SK-N-SH (cell line): ENCODE measurements at regions not wholly inside any gene's neighbourhood (a gene's known extent, or its start where the extent isn't known, plus 50 kb on each side); places are given as distances from the start of the nearest gene placed in this dataset.

Experiments
- CTCF ChIA-PET: fragments of 300-600, 350-600 bp; formaldehyde crosslinking; extraction: SDS; loops from one replicate; lab custom pipeline; 2021; lab: Yijun Ruan, JAX
- POLR2A ChIA-PET: fragments of 350-600 bp; sonication (Branson Sonifier 250); formaldehyde crosslinking; extraction: SDS; loops from one replicate; lab custom pipeline; 2020; ENCODE audit warnings: antibody characterized with exemption, inconsistent platforms; lab: Yijun Ruan, JAX
- DNase-seq: peaks from one replicate; pipeline ENCODE4 v3.0.0; 2012
- H2AFZ ChIP-seq: fragments of 200-600 bp; sonication (generic); 2 replicates; pipeline ENCODE4 v1.8.1; 2016; ENCODE audit warnings: antibody characterized with exemption, mild to moderate bottlenecking, low read depth
- H3F3A ChIP-seq: fragments of 200-600 bp; sonication (generic); replicated peaks from 2 replicates; pipeline ENCODE3; 2016; ENCODE audit warnings: antibody characterized with exemption, mild to moderate bottlenecking; ENCODE audit not compliant: insufficient read depth
- H3K27ac ChIP-seq, 2 experiments: fragments of 200-500 bp in 1 of 2; fragments of 200-600 bp in 1 of 2; sonication (Bioruptor generic) in 1 of 2; sonication (generic), shearing (Covaris generic) in 1 of 2; 2 replicates each; pipeline versions ENCODE4 v1.5.1 to v1.6.1; 2014 to 2016; ENCODE audit warnings: low read depth in 2 of 2, inconsistent platforms in 1 of 2, low read length in 1 of 2, mild to moderate bottlenecking in 1 of 2, mixed read lengths in 1 of 2
- H3K27me3 ChIP-seq: fragments of 200-600 bp; sonication (generic), shearing (Covaris generic); 2 replicates; pipeline ENCODE4 v1.6.1; 2016; ENCODE audit warnings: mixed run types; ENCODE audit not compliant: insufficient read depth
- H3K36me3 ChIP-seq, 2 experiments: fragments of 200-500 bp in 1 of 2; fragments of 200-600 bp in 1 of 2; sonication (Bioruptor generic) in 1 of 2; sonication (generic) in 1 of 2; replicated peaks in 1 of 2; 2 replicates each; pipeline versions ENCODE3 to v1.5.1; 2014 to 2016; ENCODE audit warnings: low read length in 1 of 2, mild to moderate bottlenecking in 1 of 2; ENCODE audit not compliant: insufficient read depth in 2 of 2, control insufficient read depth in 1 of 2
- H3K4me1 ChIP-seq, 2 experiments: fragments of 200-500 bp in 1 of 2; fragments of 200-600 bp in 1 of 2; sonication (Bioruptor generic) in 1 of 2; sonication (generic), shearing (Covaris generic) in 1 of 2; 2 replicates each; pipeline versions ENCODE4 v1.5.1 to v1.6.1; 2014 to 2016; ENCODE audit warnings: low read depth in 1 of 2, low read length in 1 of 2, mixed run types in 1 of 2; ENCODE audit not compliant: insufficient read depth in 2 of 2, control insufficient read depth in 1 of 2
- H3K4me2 ChIP-seq: fragments of 200-600 bp; sonication (generic), shearing (Covaris generic); 2 replicates; pipeline ENCODE4 v1.6.1; 2017; ENCODE audit warnings: mixed run types
- H3K4me3 ChIP-seq, 2 experiments: fragments of 200-500 bp in 1 of 2; fragments of 200-600 bp in 1 of 2; sonication (Bioruptor generic) in 1 of 2; sonication (generic), shearing (Covaris generic) in 1 of 2; 2 replicates each; pipeline versions ENCODE4 v1.5.1 to v1.8.1; 2014 to 2016; ENCODE audit warnings: low read depth in 2 of 2, inconsistent platforms in 1 of 2, low read length in 1 of 2, mild to moderate bottlenecking in 1 of 2, mixed read lengths in 1 of 2, moderate library complexity in 1 of 2
- H3K79me2 ChIP-seq: fragments of 200-600 bp; sonication (generic); 2 replicates; pipeline ENCODE4 v1.8.1; 2017; ENCODE audit warnings: mild to moderate bottlenecking; ENCODE audit not compliant: insufficient read depth
- H3K9ac ChIP-seq: fragments of 200-600 bp; sonication (generic); 2 replicates; pipeline ENCODE4 v1.6.1; 2017; ENCODE audit warnings: mixed run types
- H3K9me2 ChIP-seq: fragments of 200-600 bp; sonication (generic); 2 replicates; pipeline ENCODE4 v1.6.1; 2017; ENCODE audit warnings: mixed run types
- H3K9me3 ChIP-seq: fragments of 200-600 bp; sonication (generic); 2 replicates; pipeline ENCODE4 v1.6.1; 2017; ENCODE audit warnings: mixed run types, mild to moderate bottlenecking, moderate library complexity
- H4K20me1 ChIP-seq: fragments of 200-600 bp; sonication (generic); 2 replicates; pipeline ENCODE4 v1.6.1; 2017; ENCODE audit warnings: mild to moderate bottlenecking, mixed run types; ENCODE audit not compliant: insufficient read depth
- ELF1 ChIP-seq: IDR thresholded peaks from 2 replicates; pipeline ENCODE4 v1.4.0; 2012
- EZH2phosphoT487 ChIP-seq: fragments of 200-600 bp; sonication (generic); IDR thresholded peaks from 2 replicates; pipeline ENCODE4 v1.6.1; 2017; ENCODE audit warnings: low read depth, mixed run types, mild to moderate bottlenecking, antibody characterized with exemption, moderate library complexity, borderline replicate concordance
- FOXJ3 ChIP-seq: sonication (generic); formaldehyde crosslinking; IDR thresholded peaks from 2 replicates; pipeline ENCODE4 v1.5.1; 2020; ENCODE audit warnings: mild to moderate bottlenecking, missing genetic modification reagents
- GABPA ChIP-seq: IDR thresholded peaks from 2 replicates; pipeline ENCODE4 v1.4.0; 2012; ENCODE audit warnings: low read depth, mild to moderate bottlenecking
- IRF3 ChIP-seq: fragments of 150-350 bp; IDR thresholded peaks from 2 replicates; pipeline ENCODE4 v1.6.1; 2016; ENCODE audit warnings: mild to moderate bottlenecking, low read depth, low read length
- MEF2A ChIP-seq: IDR thresholded peaks from 2 replicates; pipeline ENCODE4 v1.4.0; 2012; ENCODE audit warnings: low read depth, borderline replicate concordance
- NFIC ChIP-seq: IDR thresholded peaks from 2 replicates; pipeline ENCODE4 v1.4.0; 2012; ENCODE audit warnings: borderline replicate concordance
- PBX3 ChIP-seq: IDR thresholded peaks from 2 replicates; pipeline ENCODE4; 2012
- POLR2AphosphoS5 ChIP-seq: IDR thresholded peaks from 2 replicates; pipeline ENCODE4 v1.6.1; 2012; ENCODE audit warnings: low read depth, low read length
- RCOR1 ChIP-seq: fragments of 150-350 bp; IDR thresholded peaks from 2 replicates; pipeline ENCODE4 v1.6.1; 2017; ENCODE audit warnings: antibody characterized with exemption, low read length
- RFX5 ChIP-seq: IDR thresholded peaks from 2 replicates; pipeline ENCODE4 v1.6.1; 2012; ENCODE audit warnings: mild to moderate bottlenecking, improper control_type of control experiment, low read length
- RXRA ChIP-seq: IDR thresholded peaks from 2 replicates; pipeline ENCODE4 v1.4.0; 2012; ENCODE audit warnings: low read depth, mild to moderate bottlenecking, borderline replicate concordance
- SIN3A ChIP-seq: IDR thresholded peaks from 2 replicates; pipeline ENCODE4 v1.6.1; 2012; ENCODE audit warnings: low read depth, mild to moderate bottlenecking, low read length, moderate library complexity, borderline replicate concordance
- TCF12 ChIP-seq: IDR thresholded peaks from 2 replicates; pipeline ENCODE4 v1.4.0; 2012
- USF2 ChIP-seq: fragments of 150-350 bp; IDR thresholded peaks from 2 replicates; pipeline ENCODE4 v1.6.1; 2017; ENCODE audit warnings: antibody characterized with exemption, low read length, low read depth, borderline replicate concordance
- YY1 ChIP-seq: IDR thresholded peaks from 2 replicates; pipeline ENCODE4 v1.4.0; 2012; ENCODE audit warnings: low read depth, mild to moderate bottlenecking
- WGBS: methylation state at CpG from one replicate; pipeline ENCODE4 v1.1.6; 2017; ENCODE audit warnings: low lambda C conversion rate; 5-methylcytosine and 5-hydroxymethylcytosine counted together
- TF ChIP-seq, protein P1 (sequence below): IDR thresholded peaks from 2 replicates; pipeline ENCODE4 v1.6.1; 2012; ENCODE audit warnings: mild to moderate bottlenecking, low read depth, low read length, moderate library complexity
- TF ChIP-seq, protein P2 (sequence below): IDR thresholded peaks from 2 replicates; pipeline ENCODE4 v1.4.0; 2012; ENCODE audit warnings: low read depth, borderline replicate concordance
- TF ChIP-seq, protein P3 (sequence below): IDR thresholded peaks from 2 replicates; pipeline ENCODE4 v1.4.0; 2012; ENCODE audit warnings: low read depth

GRCh38 chr7:16063716-16064675 is 357.3 kb downstream of the CRPPA start:
- Histone ChIP-seq H4K20me1 (no peaks in the 10 kb centered on the region), H3K4me2 (peak overlapping the region; percentile 12), H3K4me1 (peaks cover 0 to 10% of the 10 kb centered on the region in 2 experiments; a peak in 2 of 4 replicates), H3F3A (no peaks in the 10 kb centered on the region), H3K9ac (no peak overlapping the region), H3K9me3 (no peaks in the 10 kb centered on the region), H3K36me3 (no peaks in the 10 kb centered on the region), H3K4me3 (no peak overlapping the region)
- 5% methylated on average over 12 of the region's 16 CpGs for WGBS
- TF ChIP-seq GABPA: no peak
- TF ChIP-seq ELF1: no peak
- TF ChIP-seq NFIC: no peak
- no peak for TF ChIP-seq IRF3
- TF ChIP-seq FOXJ3 (CRISPR knock-in tag): no peak
- no peak for TF ChIP-seq PBX3
- TF ChIP-seq, protein P1, sequence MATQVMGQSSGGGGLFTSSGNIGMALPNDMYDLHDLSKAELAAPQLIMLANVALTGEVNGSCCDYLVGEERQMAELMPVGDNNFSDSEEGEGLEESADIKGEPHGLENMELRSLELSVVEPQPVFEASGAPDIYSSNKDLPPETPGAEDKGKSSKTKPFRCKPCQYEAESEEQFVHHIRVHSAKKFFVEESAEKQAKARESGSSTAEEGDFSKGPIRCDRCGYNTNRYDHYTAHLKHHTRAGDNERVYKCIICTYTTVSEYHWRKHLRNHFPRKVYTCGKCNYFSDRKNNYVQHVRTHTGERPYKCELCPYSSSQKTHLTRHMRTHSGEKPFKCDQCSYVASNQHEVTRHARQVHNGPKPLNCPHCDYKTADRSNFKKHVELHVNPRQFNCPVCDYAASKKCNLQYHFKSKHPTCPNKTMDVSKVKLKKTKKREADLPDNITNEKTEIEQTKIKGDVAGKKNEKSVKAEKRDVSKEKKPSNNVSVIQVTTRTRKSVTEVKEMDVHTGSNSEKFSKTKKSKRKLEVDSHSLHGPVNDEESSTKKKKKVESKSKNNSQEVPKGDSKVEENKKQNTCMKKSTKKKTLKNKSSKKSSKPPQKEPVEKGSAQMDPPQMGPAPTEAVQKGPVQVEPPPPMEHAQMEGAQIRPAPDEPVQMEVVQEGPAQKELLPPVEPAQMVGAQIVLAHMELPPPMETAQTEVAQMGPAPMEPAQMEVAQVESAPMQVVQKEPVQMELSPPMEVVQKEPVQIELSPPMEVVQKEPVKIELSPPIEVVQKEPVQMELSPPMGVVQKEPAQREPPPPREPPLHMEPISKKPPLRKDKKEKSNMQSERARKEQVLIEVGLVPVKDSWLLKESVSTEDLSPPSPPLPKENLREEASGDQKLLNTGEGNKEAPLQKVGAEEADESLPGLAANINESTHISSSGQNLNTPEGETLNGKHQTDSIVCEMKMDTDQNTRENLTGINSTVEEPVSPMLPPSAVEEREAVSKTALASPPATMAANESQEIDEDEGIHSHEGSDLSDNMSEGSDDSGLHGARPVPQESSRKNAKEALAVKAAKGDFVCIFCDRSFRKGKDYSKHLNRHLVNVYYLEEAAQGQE: no peak
- TF ChIP-seq, protein P2, sequence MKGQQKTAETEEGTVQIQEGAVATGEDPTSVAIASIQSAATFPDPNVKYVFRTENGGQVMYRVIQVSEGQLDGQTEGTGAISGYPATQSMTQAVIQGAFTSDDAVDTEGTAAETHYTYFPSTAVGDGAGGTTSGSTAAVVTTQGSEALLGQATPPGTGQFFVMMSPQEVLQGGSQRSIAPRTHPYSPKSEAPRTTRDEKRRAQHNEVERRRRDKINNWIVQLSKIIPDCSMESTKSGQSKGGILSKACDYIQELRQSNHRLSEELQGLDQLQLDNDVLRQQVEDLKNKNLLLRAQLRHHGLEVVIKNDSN: no peak
- TF ChIP-seq YY1: no peak
- no peak for TF ChIP-seq RXRA
- TF ChIP-seq RFX5: no peak
- TF ChIP-seq SIN3A: no peak
- no peak for TF ChIP-seq USF2
- TF ChIP-seq TCF12: no peak
- no peak for TF ChIP-seq EZH2phosphoT487
- no peak for TF ChIP-seq POLR2AphosphoS5
- TF ChIP-seq, protein P3, sequence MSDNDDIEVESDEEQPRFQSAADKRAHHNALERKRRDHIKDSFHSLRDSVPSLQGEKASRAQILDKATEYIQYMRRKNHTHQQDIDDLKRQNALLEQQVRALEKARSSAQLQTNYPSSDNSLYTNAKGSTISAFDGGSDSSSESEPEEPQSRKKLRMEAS: no peak
- no peak for TF ChIP-seq MEF2A
- TF ChIP-seq RCOR1: no peak
- TF ChIP-seq, all 33 proteins: peak for 0
- CTCF ChIA-PET: interaction anchor here (0.8 to 2.0 kb wide), 6 partner anchors 13 to 1607 kb away, joined by 3 to 10 read pairs (median 5); no protein-coding TSS in a partner anchor
- Histone ChIP-seq H2AFZ (no peak overlapping the region), H3K9me2 (no peaks in the 10 kb centered on the region), H3K79me2 (no peaks in the 10 kb centered on the region), H3K27me3 (peaks cover 24% of the 10 kb centered on the region), H3K27ac (no peak overlapping the region)
- DNase-seq: no peak
- POLR2A ChIA-PET: no interaction called here
